SK-N-MC (cell line): ENCODE measurements at regions not wholly inside any gene's neighbourhood (a gene's known extent, or its start where the extent isn't known, plus 50 kb on each side); places are given as distances from the start of the nearest gene placed in this dataset.

Experiments
- EZH2 ChIP-seq: fragments of 200-600 bp; sonication (generic); IDR thresholded peaks from one replicate; pipeline ENCODE4 v1.6.1; 2017; ENCODE audit warnings: antibody characterized with exemption
- POLR2AphosphoS5 ChIP-seq: IDR thresholded peaks from 2 replicates; pipeline ENCODE4 v1.6.1; 2012; ENCODE audit warnings: mild to moderate bottlenecking, low read depth, low read length, borderline replicate concordance

GRCh38 chr16:60704726-60705125 lies 1331.5 kb downstream of the CDH8 start:
- TF ChIP-seq POLR2AphosphoS5, result no peak
- no peak for TF ChIP-seq EZH2
